ENCODE measurements at regions not wholly inside any gene's neighbourhood (a gene's known extent, or its start where the extent isn't known, plus 50 kb on each side); places are given as distances from the start of the nearest gene placed in this dataset.

GRCh38 chr2:154640000-154640399, 58.5 kb upstream of the KCNJ3 start:
- TF ChIP-seq CTCF (IDR thresholded peaks at IDR 0.05; ENCODE audit: poor library complexity), result no peak
- TF ChIP-seq EZH2 (IDR thresholded peaks at IDR 0.05; ENCODE audit: borderline replicate concordance), result no peak

Measured in hepatocyte (in vitro differentiated cells).